HG03378 (cell line): ENCODE measurements at regions not wholly inside any gene's neighbourhood (a gene's known extent, or its start where the extent isn't known, plus 50 kb on each side); places are given as distances from the start of the nearest gene placed in this dataset.

Experiments
- ATAC-seq: cut with Tn5 transposase; IDR thresholded peaks from one replicate; pipeline ENCODE4 v1.9.1; 2021; ENCODE audit warnings: mild to moderate bottlenecking, moderate library complexity; ENCODE audit not compliant: unreplicated experiment

DNA sequence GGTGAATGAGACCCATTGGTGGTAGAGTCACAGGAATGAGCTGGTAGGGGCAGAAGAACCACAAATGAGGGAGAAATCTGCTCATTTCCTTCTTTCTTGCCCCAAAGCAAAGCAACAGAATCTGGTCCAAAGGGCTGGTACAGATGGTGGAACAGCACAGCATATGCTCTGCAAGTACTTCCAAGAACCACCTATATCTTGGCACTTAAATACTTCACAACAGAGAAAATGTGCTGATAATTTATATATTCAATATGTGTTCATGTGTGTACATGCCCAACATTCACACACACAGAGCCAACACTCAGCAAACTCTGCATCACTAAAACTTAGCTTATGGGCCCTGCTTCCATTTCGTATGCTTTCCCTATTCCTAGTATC is 884.4 kb upstream of the KLHL29 start:
- ATAC-seq, result no peak

DNA sequence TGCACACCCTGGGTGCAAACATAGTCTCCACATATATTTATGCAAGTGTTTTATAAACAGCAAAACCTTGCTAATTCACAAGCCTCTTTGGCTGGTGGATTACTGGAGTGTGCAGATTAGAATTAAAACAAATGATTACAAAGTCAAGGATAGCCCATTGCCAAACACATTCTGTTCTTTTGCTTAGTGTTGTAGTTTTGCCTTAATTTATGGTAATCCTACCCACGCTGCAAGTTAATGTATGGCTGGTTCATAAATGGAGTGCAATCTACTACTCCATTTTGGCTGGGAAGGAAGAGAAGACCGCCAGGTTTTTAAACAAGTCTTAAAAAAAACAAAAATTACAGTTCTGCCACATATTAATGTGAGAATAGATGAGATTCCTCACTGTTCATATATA is 883.1 kb upstream of the KLHL29 start:
- no peak for ATAC-seq

DNA sequence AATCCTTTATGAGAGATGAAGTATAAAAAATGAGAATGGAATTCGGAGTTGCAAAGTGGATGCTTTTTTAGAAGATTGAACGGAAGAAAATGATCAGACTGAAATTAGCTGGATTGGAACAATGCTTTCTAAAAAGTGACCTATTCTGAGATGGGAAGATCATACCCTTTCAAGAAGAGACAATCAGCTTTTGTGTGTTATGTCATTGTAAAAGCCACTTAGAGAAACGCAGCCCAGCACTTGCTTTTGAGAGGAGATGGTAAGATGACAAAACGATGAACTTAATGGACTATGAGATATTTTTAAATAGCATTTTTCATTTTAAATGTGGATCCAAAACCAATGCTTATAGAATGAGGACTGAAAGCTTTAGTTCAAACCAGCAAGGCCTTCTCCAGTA is 871.4 kb upstream of the KLHL29 start:
- no peak for ATAC-seq

DNA sequence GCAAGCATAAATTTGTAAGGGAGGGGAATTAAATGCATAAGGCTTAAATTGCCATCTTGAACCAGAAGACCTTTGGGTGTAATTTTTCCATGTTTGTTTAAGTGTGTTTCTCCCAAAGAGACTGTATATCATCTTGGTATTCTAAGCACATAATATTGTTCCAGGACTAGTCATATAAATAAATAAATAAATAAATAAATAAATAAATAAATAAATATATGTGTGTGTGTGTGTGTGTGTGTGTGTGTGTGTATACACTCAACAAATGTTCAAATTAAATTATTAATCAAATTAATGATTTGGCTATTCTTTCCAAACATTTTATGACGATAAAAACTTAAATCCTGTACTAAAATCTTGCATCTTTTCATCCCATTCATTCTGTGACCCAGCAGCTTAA is 867.8 kb upstream of the KLHL29 start:
- no peak for ATAC-seq

DNA sequence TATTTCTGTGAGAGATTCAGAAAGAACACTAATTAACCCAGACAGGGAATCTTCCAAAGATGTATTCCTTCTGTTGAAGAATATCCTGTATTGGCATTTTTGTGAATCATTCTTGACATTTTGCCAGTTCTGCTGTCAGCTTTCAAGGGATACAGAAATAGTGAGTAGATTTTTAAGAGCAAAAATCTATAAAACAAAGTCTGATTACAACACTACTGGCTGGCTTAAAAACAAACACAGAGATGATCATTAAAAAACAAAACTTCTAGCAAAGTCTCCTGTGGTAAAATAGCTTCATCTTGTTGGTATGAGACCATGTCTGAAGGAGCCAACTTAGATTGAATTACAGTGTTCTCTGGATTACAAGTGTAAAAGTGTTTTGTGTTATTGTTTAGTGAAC is 866.3 kb upstream of the KLHL29 start:
- ATAC-seq, result no peak

DNA sequence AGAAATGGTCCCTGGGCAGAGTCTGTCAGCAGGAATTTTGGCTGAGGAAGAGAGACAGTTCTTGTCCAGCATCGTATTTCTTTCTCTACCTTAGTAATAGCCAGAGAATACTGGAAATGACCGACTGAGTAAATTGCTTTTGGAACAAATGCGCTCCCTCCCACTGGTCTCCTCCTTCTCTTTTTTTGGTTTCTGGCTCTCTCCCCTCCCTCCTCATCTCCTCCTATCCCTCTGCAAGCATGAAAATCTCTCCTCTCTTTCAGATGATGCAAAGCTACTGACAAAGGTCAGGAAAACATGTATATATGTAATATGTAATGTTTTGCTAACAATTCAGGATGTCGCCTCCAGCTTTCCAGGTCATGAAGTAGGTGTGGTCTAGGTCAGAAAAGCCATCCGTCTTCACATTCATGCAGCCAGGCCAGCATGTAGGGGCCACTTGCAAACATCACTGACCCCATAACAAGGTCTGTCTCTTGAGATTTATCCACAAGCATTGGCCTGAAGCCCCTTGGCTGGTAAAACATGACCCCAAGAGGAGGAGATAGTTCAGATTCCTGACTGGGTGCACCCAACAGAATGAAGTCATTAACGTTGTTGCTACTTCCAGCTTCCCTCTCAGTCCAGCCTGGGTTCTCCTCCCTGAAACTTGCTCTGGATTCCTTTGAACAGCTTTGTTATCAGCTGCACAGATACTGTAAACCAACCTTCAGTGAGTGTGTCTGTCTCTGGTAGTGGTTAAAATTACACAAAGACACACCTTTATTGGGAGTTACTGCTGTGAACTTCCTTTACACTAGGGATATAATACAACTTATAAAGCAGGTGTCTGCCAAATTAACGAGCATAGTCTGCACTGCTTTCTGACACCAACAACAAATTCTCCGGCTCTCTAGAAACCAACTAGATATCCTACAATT is 864.4 kb upstream of the KLHL29 start:
- ATAC-seq, result no peak

DNA sequence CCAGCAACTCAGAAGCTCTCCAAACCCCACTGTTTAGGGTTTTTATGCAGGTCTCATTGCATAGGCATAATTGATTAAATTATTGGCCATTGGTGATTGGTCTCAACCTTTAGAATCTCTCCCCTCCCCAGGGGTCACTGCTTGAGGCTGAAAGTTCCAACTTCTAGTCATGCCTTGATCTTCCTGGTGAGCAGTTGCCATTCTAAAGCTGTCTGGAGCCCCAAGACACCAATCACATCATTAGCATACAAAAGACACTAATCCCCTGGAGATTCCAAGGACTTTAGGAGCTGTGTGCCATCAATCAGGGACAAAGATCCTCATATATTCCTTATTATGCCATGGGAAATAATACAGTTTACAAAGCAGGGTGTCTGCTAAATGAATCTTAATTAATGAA is 863.4 kb upstream of the KLHL29 start:
- ATAC-seq, result no peak

DNA sequence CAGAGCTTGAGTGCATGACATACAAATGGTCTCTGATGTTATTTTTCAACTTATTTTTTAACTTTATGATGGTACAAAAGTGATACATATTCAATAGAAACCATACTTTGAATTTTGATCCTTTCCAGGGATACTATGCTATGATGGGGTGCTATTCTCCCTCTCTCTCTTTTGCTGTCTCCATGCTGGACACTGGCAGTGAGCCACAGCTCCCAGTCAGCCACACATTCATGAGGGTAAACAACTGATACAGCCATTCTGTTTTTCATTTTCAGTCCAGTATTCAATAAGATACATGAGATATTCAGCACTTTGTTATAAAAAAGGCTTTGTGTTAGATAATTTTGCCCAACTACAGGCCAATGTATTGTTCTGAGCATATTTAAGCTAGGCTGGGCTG is 859.3 kb upstream of the KLHL29 start:
- no peak for ATAC-seq

DNA sequence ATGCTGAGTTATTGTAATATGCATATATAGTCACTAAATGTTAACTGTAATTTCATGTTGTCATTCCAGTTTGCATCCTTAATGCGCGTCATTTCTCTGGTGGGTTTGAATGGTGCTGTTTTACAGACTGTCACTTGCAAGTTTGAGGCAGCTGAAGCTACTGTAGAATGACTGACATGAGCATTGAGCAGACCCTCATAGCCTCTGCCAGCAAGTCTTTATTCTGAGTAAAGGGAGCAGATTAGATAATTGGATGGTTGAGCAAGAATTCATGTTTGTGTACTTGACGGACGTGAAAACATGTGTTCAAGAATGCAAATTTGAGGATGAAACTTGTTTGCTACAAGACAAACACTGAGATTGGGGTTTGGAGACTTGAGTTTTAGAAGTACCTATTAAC is 854.8 kb upstream of the KLHL29 start:
- ATAC-seq, result no peak

DNA sequence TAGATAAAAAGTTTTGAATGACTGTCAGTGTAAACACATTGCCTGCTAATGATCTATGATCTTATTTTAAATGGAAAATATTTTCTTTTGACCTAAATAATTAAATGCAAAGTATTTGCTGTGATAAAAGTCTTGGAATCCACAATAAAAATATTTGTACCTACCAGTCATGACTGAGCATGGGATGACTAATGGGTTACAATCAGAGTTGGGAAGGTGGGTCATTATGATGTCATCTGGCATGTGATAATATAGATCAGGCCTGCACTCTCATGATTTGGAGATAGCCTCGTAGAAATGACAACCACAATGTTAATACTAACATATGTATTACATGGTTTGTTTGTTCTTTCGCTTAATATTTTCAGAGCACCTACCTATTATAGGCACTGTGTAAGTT is 848.8 kb upstream of the KLHL29 start:
- no peak for ATAC-seq

DNA sequence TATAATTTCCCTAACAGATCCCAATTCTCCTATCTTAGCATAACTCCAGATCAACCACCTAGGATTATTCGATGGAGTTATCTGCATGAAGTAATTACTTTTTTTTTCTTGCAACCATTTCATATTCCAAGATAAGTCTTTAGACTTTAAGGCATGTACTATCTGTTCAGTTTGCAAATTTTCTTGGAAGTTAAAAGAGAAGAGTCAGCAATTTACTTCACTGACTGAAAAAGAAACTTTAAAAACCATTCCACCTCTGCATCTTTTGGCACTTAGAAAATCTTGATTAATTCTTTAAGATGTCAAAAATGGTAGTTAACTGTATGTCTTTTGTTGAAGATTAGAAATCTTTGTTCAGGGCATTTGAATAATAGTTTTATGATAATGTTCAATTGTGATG is 830.5 kb upstream of the KLHL29 start:
- no peak for ATAC-seq

DNA sequence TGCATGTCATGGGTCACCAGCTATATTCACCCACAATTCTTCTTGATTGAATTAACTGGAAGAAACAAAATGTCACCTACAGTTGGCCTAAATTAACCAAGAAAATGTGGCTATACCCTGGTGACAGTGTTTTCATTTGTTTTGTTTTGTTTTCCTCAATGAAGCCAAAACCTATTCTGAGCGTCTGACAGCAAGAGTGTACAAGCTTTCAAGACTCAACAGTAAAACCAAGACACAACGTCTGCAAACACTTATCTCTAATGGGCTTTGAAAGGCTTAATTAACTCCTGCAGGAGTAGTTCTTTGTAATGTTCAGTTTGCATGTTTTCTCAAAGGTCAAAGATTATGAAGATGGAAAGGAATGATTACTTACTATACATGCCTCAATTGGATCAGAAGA is 827.6 kb upstream of the KLHL29 start:
- ATAC-seq, result no peak

DNA sequence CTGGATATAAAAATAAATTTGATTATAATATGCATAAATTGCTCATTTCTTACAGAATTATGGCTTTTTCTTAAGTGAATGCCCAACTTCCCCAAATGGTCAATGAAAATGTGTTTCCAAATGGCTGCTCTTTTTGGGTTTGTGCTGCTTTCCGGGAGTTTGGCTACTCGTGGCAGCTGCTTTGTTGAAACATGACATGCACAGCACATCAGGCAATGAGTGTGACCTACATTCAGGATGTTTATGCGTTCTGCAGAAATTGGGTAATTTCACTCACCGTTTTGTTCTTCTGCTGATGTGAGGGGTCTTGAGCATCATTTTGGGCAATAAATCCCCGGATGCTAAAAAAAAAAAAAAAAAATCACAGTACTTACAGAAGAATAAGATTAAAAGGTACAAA is 825.0 kb upstream of the KLHL29 start:
- no peak for ATAC-seq

DNA sequence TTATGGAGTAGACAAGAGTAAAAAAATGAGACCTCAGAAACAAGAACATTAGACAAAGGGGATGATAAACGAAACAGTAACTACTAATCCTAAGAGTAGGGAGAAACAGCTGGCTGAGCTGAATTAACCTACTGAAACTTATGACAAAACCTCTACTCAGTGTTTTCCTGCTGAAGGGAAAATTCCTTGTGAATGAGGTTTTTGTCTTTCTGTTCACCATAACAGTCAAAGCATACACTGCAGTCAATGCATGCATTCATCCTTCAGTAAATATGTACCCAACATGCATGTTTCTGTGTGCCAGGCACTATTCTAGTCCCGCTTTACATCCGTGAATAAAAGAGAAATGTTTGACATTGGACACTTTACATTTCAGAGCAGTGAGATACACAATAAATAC is 805.6 kb upstream of the KLHL29 start:
- no peak for ATAC-seq

DNA sequence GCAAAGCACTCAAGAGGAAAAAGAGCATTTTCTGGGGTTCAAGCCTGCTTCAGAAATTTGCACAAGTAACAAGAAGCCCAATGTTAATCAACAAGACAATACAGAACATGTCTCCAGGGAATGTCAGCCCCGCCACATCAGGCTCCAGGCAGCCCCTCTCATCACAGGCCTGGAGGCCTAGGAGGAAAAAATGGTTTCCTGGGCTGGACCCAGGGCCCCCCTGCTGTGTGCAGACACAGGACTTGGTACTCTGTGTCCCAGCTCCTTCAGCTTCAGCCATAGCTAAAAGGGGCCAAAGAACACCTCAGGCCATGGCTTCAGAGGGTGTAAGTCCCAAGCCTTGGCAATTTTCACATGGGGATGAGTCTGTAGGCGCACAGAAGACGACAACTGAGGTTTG is 802.9 kb upstream of the KLHL29 start:
- no peak for ATAC-seq

DNA sequence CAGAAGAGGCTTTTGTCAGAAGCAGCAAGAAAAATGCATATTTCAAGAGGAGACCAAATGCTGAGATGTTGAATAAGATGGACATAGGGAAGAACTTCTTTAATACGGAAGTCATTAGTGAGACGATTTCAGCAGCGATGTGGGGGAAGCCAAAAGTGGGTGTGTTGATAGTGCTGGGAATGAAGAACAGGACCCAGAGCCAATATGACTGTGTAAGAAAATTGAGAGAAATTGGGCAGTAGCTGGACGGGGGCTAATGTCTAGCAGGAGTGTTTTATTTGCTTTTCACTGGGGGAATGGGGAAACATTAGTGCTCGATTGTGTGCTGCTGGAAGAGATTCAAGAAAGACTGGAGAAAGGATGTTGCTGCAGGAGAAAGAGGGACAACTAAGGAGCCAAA is 788.7 kb upstream of the KLHL29 start:
- no peak for ATAC-seq

DNA sequence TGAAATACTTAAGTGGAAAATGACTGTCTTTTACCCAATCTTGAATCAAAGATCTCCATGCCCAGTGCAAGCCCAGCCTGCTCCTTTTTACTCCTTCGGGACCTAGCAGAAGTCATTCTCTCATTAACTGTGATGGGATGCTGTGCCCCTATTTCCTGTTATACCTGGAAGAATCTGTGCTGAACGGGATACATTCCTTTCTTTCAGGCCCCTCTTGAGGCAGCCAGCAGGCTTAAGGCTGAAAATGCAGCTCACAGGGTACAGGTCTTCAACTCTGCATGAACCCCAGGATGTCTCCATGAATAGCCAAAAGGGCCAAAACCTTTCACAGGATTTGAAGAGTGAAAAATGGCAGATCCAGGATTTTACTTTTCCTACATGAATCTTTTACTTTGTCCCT is 784.8 kb upstream of the KLHL29 start:
- ATAC-seq, result no peak

DNA sequence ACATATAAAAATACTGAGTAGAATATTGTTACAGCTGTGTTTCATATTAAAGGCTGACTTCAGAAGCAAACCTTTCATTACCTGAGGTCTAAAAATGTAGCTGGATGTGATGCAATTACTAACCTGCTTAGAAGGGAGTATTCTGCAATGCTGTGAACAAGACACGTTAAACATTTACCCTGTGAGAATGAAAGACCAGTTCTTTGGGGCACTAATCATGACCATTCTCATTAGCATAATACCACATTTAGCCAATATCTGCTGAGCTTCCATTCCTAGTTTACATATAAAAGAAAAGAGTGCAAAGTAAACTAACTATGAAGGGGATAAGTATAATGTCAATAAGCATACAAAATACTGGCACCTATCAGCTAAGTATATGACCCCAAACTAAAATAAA is 784.0 kb upstream of the KLHL29 start:
- ATAC-seq, result no peak

DNA sequence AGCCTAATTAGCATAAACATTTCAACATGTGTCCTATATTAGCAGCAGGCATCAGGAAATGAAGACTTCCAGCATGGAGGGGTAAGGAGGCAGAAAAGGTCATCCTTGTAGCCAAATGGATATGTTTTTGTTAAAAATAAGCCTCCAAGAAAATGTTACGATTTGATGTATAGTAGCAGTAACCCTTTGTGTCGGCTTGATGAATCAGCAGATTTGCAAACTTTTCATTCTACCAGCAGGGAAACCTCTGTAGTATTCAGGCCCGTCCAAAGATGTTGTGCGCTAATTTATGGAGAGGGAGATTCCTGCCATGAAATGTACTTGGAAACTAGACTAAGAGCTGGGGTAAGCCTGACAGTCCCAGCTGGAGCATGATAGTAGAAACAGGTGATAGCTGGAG is 780.8 kb upstream of the KLHL29 start:
- no peak for ATAC-seq

DNA sequence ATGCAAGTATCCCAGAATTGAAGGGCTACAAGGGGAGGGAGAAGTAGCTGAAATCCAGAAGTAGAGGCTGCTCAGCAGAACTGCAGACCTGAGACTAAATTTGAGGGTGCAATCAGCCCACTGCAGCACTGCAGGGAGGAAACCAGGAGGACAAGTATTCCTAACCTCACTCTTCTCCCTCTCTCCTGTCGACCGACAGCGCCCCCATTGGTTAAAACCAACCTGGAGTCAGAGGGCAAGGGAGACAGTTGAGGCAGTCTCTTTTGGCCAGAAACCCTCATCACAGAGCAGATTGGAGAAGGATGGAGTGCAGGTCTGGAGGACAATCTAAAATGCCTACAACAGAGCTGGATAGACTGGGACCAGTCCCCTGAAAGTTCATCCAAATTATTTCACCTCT is 768.9 kb upstream of the KLHL29 start:
- ATAC-seq, result no peak

DNA sequence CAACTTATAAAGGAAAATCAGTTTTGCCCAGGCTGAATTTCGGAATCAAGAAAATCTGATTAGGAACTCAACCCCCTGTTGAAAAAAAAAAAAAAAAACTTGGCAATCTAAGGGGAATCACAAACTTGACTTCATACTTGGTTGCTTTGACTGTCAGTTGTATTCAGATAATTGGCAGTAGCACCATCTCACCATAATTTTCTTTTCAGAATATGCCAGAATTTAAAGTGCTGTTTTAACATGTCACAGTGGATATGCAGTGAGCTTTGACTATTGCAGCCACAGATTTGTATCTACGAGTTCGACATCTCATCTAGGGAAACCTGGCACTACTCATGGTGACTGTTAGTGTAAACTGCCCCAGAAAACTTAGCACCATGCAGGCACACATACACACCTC is 761.4 kb upstream of the KLHL29 start:
- no peak for ATAC-seq

DNA sequence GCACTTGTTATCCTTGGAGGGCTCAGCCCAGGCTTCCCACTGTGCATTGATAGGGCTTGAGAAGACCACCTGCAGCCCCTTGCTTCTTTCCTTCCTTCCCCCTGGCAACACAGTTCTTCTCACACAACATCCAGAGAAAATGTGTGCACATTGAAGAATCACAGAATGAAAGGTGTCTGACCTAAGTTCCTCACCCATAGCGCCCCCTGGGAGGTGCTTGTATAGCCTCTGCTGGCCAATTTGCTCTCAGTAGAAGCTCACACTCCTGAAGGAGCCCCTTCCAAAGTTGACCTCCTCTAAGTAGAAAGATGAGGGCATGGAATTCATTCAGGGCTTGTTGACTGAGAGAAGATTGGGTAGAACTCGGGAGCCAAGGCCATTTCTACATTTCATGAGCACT is 758.4 kb upstream of the KLHL29 start:
- ATAC-seq, result no peak

DNA sequence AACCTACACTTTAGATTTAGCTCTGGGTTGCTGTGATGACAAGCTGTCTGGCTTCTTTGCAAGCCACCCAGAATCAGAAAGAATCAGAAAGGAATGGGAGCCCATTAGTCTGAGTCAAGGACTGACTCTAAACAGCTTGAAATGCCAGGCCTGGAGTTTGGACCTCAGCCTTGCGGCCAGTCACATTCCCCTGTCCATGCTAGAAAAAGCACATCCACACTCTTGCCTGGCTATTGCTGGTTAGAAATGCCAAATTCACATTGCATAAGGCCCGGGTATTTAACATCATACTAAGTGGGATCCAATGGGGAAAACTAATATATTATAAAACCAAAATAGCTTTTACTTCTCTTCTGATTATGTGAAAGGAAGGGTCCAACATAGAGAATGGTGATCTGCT is 756.8 kb upstream of the KLHL29 start:
- ATAC-seq, result no peak
